NB4 (cell line): ENCODE measurements at regions not wholly inside any gene's neighbourhood (a gene's known extent, or its start where the extent isn't known, plus 50 kb on each side); places are given as distances from the start of the nearest gene placed in this dataset.

Experiments used
- DNase-seq: peaks from one replicate; pipeline ENCODE4 v3.0.0; 2010; ENCODE audit warnings: low read depth
- H3K4me3 ChIP-seq: one replicate; pipeline ENCODE4 v1.5.1; 2011; ENCODE audit warnings: mild to moderate bottlenecking, low read depth, low read length, moderate library complexity
- MYC ChIP-seq: IDR thresholded peaks from 2 replicates; pipeline ENCODE4 v1.6.1; 2011; ENCODE audit warnings: low read depth, low read length
- POLR2A ChIP-seq: IDR thresholded peaks from 2 replicates; pipeline ENCODE4 v1.6.1; 2011; ENCODE audit warnings: mild to moderate bottlenecking; ENCODE audit not compliant: insufficient read length; ENCODE audit errors: extremely low read depth
- TF ChIP-seq, protein P1 (sequence below): IDR thresholded peaks from 2 replicates; pipeline ENCODE4 v1.6.1; 2011; ENCODE audit warnings: low read depth, low read length
- TF ChIP-seq, protein P2 (sequence below): IDR thresholded peaks from one replicate; pipeline ENCODE4 v1.5.1; 2012; ENCODE audit warnings: low read depth, low read length

DNA sequence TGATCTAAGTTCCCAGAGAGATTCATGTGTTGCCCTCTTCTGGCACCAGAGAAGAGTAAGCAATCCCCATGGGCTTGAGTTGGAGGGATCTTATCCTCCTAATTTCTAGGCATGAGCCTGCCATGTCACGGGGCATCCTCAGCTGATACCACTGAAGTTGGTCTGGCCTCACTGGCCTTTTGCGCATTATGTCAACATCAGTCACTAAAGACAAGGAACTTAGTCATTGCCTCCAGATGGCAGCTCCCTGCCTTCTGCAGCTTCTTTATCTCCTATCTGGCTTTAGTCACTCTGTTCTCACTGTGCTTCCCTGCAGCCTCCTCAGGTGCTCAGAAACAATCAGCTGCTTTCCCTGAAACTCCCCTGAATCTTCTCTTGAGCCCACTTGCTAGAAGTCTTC, 312.2 kb downstream of the ADGRG6 start:
- H3K4me3 ChIP-seq, result no peak overlapping the region
- TF ChIP-seq, protein P1, sequence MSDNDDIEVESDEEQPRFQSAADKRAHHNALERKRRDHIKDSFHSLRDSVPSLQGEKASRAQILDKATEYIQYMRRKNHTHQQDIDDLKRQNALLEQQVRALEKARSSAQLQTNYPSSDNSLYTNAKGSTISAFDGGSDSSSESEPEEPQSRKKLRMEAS, result no peak
- TF ChIP-seq POLR2A (no peak), MYC (no peak)
- TF ChIP-seq, protein P2, sequence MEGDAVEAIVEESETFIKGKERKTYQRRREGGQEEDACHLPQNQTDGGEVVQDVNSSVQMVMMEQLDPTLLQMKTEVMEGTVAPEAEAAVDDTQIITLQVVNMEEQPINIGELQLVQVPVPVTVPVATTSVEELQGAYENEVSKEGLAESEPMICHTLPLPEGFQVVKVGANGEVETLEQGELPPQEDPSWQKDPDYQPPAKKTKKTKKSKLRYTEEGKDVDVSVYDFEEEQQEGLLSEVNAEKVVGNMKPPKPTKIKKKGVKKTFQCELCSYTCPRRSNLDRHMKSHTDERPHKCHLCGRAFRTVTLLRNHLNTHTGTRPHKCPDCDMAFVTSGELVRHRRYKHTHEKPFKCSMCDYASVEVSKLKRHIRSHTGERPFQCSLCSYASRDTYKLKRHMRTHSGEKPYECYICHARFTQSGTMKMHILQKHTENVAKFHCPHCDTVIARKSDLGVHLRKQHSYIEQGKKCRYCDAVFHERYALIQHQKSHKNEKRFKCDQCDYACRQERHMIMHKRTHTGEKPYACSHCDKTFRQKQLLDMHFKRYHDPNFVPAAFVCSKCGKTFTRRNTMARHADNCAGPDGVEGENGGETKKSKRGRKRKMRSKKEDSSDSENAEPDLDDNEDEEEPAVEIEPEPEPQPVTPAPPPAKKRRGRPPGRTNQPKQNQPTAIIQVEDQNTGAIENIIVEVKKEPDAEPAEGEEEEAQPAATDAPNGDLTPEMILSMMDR, result no peak
- no peak for DNase-seq

DNA sequence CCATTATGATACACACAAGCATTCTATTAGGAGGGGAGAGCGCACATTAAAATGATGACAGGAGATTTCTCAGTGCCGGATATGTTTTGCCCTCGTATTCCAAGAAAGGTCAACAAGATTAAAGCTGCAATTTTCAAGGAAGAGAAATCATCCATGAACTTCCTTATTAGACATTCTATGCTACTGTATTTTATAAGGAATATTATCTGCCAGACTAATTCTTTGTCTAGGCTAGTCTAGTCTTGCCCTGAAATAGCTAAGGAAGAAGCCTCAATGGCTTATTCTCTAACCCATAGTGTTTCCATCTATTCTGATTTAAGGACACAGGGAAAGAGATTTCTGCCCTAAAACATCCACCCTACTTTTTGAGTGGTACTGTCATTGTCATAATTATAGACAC, 315.4 kb downstream of the ADGRG6 start:
- TF ChIP-seq MYC, result no peak
- TF ChIP-seq, protein P1, result no peak
- TF ChIP-seq POLR2A, result no peak
- TF ChIP-seq, protein P2, result no peak
- H3K4me3 ChIP-seq, result no peak overlapping the region
- no peak for DNase-seq

DNA sequence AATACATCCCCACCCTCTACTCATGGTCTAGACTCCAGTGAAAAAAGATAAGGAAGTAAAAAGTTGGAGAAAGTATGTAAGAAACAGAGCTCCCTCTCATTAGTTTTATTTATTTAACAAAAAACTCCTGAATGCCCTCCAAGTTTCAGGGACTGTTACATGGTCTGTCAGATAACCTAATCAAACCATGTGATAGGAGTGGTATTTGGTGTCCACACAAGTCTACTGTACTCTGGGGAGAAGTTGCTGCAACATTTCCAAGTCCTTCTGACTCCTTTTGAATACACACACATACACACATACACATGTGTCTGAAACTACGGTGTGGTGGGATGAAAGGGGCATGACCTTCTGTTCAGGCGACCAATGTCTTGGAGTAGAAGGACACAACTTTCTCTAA, 320.0 kb downstream of the ADGRG6 start:
- TF ChIP-seq MYC, result no peak
- DNase-seq, result no peak
- no peak overlapping the region for H3K4me3 ChIP-seq

DNA sequence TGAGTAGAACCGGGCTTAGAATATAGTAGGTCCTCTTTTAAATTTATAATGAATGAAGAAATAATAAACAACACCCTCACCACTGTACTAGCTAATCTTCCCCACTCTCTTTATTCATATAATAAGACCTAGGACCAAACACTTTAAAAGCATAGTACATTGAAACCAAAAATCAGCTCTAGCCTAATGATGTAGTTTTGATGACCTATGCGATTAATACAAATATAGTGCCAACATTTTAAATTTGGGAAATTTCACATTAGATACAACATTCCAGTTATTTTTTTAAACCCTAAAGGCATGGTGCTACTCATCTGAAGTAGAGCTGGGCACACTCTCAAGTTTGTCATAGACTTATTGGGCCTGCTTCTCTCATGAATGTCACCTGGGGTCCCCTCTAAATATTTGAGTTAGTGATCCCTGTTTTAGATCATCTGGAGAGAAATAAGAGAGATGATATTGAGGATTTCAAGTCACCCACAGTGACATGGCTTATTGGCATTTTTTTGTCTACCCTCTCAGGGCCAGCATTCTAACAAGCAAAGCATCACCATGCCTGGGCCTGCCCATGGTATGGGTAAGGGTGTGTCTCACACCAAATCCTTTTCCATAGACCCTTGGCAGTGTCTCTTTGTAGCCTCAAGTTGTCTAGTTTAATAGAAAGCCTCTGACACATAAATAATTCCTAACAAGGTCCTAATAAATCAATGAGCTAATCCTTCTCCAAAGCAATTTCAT, 319.8 kb downstream of the HIVEP2 start:
- H3K4me3 ChIP-seq, result no peak overlapping the region
- no peak for TF ChIP-seq MYC
- DNase-seq, result no peak

DNA sequence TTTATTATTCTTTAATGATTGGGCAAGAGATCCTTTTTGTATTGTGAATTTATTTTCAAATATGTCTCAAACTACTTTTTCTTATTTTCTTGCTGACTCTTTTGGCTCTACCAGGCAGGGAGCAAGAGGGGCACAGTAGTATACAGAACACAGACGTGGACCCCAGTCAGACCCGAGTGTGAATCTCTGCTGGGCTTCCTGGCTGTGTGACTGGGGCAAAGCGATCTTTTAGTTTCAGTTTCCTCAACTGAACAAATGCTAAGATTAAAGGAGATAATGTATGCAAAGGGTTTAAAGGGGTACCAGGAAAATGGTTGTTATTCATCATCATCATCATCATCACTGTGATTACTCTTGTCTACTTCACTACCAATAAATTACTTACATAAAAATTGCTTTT, 317.5 kb downstream of the HIVEP2 start:
- TF ChIP-seq, protein P1, result no peak
- TF ChIP-seq, protein P2, result no peak
- no peak for TF ChIP-seq POLR2A
- TF ChIP-seq MYC, result no peak
- H3K4me3 ChIP-seq, result no peak overlapping the region
- DNase-seq, result no peak

DNA sequence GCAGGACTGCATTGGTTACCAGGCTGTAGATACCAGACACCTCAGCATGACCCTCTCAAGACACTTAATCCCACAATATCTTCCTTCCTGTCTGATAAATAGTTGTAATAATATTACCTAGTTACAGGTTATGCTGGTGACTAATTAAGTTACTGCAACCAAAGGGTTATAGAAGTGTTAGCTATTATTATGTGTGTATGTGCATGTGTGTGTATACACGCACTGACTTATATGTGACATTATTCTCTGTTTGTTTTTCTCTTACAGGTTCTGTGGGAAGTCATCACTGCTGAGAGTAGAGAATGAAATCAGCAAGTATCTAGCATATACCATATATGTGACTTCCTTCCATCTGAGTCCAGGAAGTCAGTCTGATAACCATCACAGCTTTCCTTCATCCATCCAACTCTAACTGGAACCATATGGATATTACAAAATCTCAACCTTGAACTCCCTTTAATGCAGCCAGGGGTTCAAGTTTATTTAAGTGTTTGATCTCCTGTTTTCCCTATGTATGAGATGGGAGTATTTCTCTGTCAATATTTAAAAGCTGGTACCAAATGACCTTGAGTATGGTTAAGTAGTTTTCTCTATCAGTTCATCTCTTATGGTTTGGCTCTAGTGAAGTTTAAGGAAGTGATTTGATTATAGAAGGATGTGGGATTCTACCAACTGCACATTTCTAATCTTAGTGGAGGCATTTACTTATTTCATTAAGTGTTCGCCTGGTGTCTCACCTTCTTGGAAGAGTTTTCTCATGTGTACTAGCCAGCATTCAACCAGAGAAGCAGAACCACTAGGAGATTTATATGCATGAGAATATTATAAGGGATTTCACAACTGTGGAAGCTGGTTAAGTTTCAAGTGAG, 313.2 kb downstream of the HIVEP2 start:
- H3K4me3 ChIP-seq, result no peak overlapping the region
- no peak for TF ChIP-seq MYC
- TF ChIP-seq, protein P1, result no peak
- TF ChIP-seq, protein P2, result no peak
- no peak for TF ChIP-seq POLR2A
- DNase-seq, result no peak
